NCI-H510A (cell line): ENCODE measurements at regions not wholly inside any gene's neighbourhood (a gene's known extent, or its start where the extent isn't known, plus 50 kb on each side); places are given as distances from the start of the nearest gene placed in this dataset.

Experiments
- DNase-seq: peaks from one replicate; lab custom pipeline; 2025; lab: John Stamatoyannopoulos, UW

DNA sequence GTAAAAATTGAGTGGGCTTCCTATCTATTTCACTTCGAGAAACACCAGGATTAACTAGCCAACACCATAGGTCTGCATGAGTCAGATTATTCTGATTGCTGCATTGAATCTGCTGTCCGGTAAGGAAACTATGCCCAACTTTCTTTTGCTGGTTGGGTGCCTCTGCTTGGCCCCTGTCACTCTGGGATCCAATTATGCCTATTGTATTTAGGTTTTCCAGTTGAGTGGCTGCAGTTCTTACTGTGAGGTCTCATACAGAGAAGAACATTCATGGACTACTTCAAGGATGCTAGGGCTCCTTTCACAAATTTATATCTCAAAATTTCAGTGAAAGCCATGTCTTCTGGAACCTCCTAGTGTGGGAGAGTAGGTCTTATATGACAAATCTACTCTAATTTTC is 215.1 kb upstream of the SORCS1 start:
- no peak for DNase-seq

DNA sequence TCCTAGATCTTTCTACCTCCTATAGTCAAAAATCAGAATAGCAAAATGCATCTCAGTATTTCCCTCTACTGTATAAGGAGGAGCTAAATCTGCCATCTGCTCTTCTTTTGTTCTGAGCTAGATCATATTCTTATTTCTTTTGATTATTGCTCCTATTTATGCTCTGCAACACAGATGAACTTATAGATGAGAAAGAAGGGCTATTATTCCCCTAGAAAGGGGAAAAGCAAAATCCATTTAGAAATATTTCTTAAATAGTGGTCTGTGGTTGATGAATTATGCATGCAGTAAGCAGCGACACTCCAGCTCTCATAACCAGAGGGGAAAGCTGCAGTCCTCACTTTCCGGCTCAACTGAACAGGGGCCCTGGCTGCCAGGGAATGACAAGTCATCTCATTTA is 207.3 kb upstream of the SORCS1 start:
- DNase-seq = no peak

DNA sequence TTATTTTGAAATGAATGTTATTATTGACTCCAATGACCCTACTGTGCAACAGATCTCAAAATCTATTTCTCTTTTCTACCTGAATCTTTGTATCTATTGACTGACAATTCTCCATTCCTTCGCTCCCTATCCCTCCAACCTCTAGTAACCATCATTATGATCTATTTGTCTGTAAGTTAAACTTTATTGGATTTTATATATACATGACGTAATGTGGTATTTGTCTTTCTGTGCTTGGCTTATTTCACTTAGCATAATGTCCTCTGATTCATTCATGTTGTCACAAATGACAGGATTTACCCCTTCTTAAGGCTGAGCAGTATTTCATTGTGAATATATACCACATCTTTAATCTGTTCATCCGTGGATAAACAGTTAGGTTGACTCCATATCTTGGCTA is 200.4 kb upstream of the SORCS1 start:
- DNase-seq = no peak

DNA sequence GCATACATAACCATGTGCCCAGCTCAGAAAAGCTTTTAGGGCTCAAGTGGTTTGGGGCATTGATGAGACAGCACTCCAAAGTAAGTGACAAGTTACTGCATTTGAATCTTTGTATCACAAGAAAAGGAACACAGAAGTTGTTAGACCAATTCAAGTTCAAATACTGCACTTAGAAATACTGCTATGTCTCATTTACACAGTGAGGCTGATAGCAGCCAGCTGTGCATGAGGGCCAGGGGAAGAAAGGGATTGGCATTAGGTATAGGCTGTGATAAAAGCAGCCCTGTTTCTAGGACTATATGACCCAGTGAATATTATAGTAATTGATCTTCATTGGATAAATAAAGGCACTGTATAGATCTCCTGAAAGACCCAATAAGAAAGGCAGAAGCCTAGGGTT is 197.8 kb upstream of the SORCS1 start:
- no peak for DNase-seq

DNA sequence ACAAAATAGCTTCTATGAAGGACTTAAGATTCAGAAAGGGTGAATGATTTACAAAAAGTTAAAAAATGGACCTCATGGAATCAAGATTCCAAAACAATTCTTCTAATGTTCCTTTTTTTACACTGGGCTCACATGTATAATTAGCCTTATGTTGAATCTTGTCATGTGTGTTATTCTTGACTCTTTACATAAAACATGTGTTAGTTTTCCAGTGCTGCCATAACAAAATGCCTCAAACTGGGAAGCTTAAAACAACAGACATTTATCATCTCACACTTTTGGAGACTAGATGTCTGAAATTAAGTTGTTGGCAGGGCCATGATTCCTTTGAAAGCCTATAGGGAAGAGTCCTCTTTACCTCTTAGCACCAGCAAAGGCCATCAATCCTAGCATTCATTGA is 192.5 kb upstream of the SORCS1 start:
- no peak for DNase-seq

DNA sequence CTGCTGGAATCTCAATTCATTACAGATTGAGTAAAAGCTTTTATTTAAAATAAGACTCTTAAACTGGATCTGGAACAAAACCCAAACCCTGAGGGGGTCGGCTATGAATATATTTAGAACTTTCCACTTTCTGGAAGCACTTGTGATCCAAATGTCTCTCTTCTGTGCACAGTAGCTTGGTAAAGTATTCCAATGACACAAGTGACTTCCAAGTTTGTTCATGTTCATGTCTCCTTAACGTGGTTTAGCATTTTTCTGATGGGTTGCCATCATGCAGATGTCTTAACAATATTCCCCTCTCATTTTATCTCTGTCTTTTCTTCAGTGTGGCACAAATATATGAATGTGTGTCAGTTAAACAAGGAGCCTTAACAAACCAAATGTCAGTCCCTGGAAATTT is 191.9 kb upstream of the SORCS1 start:
- no peak for DNase-seq

DNA sequence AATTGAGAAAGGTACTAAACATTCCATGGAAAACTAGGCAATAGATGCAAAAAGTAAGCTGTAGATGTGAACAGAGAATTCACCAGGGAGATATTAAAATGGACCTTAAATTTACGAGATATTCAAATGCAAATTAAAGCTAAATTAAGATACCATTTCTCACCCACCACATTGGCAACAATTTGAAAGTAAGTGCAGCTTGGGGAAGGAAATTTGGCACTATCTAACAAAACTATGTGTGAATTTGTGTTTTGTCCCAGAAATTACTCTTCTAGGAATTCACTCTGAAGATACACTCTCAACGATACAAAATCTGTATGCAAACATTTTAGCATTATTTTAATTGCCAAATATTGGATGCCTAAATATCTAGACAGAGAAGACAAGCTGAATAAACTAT is 178.2 kb upstream of the SORCS1 start:
- no peak for DNase-seq

DNA sequence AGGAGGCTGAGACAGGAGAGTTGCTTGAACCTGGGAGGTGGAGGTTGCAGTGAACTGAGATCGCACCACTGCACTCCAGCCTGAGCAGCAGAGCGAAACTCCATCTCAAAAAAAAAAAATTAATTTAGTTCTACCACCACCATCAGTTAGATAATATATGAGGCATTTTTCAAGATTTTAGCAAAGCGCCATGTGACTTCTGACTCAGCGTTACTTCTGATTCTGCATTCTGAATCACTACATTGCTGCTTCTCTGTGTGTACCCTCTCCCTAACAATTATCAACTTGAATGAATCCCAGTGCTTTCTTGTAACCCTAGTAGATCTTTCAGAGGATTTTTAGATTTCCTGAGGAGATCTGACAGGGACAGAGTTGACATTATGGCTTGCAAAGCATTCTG is 176.8 kb upstream of the SORCS1 start:
- no peak for DNase-seq

DNA sequence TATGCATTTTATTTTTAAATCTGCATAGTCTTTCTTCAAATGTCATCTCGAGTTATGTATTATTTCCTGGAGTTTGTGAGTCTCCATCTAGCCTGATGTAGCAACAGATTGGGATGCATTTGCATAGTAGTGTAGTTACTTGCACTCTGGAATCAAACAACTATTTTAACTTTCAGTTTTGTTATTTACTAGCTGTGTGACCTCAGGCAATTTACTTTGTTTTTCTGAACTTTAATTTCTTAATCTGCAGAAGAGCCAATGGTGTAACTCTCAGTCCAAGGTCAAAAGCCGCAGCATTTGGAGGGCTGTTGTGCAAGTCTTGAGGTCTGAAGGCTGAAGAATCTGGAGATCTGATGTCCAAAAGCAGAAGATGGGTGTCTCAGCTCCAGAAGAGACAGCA is 175.8 kb upstream of the SORCS1 start:
- DNase-seq = no peak

DNA sequence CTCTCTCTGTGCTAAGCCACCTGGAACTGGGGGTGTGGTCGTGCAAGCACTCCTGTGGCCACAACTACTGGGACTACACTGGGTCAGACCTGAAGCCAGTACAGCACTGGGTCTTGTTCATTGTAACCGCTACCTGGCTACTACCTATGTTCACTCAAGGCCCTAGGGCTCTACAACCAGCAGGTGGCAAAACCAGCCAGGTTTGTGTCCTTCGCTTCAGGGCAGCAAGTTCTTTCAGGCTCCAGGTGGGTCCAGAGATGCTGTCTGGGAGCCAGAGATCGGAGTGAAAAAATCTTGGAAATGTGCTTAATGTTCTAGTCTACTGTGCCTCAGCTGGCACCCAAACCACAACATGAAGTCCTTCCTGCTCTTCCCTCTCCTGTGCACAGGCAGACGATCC is 171.6 kb upstream of the SORCS1 start:
- DNase-seq = no peak

DNA sequence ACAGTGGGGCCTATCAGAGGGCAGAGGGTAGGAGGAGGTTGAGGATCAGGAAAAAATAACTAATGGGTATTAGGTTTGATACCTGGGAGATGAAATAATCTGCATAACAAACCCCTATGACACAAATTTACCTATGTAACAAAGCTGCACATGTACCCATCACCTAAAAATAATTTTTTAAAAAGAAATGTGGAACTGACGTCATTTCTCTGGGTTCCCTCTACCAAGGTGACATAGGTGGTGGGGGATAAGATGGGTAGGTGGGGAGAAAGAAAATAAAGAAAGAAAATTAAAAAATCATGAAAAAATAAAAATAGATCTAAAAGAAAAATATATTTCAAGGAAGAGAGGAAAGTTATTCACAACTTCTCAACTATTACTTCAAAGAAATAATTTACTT is 153.1 kb upstream of the SORCS1 start:
- no peak for DNase-seq

DNA sequence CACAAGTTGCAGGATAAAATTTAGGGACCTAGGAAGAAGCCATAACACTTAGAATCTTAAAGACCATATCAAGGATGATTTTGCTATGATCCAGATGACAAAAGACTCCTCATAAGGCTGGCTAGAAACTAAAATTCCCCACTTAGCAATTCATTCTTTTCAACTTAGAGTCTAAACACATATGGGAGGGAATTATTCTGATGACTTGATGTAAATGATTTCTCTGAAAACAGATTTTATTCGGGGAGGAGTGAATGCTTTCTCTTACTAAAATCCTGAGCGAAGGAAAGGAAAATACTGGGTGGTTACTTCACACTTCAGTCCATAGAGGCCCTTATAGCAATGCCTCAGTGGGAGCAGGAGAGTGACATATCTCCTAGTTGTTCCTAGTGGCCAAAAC is 138.7 kb upstream of the SORCS1 start:
- no peak for DNase-seq

DNA sequence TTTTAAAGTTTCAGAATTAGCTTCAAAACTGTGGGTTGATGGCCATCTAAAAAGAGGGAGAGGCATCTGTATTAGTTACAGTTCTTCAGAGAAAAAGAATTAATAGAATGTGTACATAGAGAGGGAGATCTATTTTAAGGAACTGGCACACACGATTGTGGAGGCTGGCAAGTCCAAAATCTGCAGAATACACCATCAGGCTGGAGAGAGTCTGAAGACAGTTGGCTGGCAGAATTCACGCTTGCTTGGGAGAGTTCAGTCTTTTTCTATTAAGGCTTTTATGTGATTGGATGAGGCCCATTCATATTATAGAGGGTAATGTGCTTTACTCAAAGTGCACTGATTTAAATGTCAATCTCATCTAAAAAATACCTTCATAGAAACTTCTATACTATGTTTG is 135.1 kb upstream of the SORCS1 start:
- DNase-seq = no peak

DNA sequence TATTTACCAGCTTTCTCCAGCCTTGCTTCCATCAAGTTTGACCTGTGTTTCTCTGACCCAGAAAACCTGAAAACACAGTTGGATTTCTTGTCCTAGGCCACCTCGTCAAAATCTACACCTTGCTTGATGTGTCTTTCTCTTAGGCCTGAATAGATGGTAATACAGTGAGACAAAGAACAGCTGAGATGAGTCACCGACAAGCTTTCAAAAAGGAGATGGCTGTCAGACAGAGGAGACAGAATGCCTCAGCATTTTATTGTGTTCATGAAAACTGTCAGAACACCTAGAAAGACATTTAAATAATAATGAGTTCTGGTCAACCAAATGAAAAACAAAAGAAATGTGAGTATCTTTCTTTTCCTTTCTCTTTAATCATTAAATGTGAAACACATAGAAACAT is 119.7 kb upstream of the SORCS1 start:
- no peak for DNase-seq

DNA sequence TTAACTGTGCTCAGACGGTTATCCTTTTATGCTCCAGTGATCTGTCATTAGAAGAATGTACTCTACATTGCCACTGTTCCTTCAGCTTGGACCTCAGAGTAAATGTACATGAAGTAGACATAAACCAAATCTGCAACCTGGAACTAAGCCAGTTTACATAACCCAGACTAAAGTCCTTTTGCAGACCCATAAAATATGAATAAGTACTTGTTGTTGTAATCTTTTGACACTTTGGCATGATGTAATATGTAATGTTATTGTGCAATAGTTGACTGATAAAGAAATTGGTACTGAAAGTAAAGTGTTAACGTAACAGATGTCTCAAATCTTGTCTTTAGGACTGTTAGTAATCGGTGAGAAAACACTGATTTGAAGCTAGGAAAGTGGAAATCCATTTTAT is 115.8 kb upstream of the SORCS1 start:
- DNase-seq = no peak

DNA sequence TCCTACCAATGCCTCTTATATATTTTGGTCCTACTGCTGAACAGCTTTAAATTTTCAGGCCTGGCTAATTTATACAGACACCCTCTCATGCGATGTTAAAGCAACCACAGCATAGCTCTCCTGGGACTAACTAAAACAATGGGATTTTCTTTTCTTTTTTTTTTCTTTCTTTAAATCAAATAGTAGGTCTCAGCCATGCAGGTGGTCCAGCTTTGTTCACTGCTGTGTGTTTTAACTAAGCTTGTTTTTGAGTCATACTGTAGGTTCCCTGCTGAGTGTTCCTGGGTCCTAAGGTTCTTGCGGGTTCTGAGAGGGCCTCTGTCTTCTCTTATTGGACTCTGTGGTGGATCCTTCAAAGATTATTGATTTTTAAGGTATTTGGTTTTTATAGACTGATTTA is 113.1 kb upstream of the SORCS1 start:
- DNase-seq = no peak

DNA sequence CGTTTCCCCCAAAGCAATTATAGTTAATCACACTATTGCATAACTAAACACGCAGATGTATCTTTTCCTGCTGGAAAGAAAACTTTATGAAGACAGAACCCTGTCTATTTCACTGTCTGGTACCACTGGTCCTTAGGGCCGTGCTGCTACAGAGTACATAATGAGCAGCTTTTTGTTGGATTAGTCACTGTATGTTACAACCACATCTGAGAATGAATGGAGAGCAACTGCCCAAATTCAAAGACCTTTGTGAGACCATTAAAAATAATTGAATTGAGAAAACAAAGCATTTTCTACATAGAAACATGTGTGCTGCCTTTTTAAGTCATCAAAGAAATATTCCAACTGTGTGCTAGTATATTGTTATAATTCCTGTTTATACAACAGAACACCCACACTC is 111.3 kb upstream of the SORCS1 start:
- no peak for DNase-seq

DNA sequence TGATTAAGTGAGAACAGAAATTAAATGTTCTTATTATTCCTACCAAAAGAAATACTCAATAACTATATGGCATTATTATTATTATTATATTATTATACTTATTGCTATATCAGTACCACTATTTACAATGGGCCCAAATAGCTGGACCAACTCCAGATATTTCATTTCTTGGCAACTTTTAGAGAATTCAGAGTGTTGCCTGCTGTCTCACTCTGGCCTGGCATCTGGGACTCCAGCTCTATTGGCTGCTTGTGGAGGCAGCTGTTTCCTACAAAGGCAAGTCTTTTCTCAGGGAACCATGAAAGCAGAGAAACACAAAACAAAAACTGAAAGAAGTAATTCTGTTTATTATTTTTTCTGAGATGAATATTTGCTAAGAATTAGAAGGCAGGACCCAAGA is 105.1 kb upstream of the SORCS1 start:
- DNase-seq = no peak

DNA sequence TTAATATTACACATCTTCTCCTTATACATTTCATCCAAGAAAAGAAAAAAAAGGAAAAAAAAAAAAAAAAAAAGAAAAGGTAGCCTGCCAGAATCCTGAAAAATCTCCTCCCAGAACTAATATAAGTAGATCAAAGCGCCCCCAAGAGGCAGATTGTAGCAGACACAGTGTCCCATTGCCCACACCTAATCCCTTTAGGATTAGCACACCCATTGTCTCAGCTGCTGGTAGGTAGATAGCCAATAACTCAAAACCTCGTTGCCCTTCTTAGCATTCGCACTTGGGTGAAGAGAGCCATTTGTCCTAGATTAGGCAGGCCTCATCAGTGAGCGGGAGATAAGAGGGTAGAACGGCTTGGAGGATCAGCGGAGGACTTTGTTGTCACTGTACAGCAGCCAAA is 100.2 kb upstream of the SORCS1 start:
- no peak for DNase-seq

DNA sequence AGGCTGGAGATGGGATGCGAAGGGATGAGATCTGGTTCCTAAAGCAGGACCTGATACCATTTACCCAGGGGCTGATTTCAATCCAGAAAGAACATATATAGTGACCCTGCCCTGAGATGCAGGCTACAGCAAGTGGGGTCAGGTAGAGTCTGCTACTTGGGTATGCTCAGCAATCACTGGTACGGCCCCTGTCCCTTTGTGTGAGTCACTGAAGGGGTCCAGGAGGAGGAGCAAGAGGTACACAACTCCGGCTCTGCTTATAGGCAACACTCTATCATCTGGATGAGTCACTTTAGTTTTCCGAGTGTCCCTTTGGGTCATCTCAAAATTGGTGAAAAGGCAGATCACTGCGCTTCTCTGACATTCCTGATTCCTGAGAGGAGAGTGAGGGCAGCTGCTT is 79.6 kb upstream of the SORCS1 start:
- DNase-seq = no peak

DNA sequence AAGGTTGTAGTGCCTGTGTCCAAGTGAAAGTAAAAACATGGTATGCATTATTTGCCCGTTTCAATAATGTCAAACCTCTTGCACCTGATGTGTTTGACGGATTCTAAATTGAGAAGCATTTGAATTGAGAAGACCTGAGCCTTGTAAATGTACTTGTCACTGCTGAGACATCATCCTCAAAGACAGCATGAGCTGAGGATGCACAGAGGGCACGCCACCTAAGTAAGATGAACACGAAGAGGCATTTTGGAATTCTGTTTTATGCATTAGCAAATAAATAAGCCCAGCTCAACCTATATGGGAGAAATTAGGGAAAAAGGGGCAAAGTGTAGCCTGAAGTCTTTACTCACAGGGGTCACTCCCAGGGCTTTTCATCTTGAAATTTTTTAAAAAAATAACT is 73.8 kb upstream of the SORCS1 start:
- no peak for DNase-seq

DNA sequence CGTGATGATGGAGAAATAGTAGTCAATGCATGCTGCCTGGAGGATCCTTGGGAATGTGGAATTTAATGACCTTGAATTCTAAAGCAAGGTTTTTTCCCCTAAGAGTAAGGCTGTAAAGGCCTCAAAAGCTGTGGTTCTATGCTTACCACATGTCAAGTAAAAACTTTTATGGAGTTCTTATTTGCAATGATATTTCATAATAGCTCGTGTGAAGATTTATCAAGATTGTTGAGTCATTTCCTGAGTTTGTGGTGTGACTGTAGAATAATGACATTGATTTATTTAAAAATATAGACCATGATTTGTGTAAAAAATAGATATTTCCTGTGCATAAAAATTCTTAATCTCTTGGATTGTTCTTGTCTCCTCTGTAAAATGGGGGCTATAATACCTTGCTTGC is 67.5 kb upstream of the SORCS1 start:
- no peak for DNase-seq

DNA sequence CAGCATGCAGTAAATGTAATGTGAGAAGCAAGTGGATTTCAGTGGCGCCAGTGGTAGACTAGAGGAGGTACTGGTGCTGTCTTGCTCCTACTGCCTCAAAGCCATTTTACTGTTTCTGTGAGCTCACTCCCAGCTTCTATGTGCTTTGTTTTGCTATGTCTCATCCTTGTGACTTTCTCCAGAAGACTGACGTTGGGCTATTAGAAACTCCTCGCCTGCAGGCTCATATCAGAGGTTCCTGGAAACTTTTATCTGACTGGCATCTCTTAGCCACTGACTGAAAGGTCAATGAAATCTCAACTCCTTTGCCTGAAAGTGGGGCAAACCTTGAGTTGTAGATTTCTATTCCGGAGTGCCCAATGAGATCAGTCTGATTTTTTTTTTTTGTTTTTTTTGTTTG is 66.4 kb upstream of the SORCS1 start:
- no peak for DNase-seq

DNA sequence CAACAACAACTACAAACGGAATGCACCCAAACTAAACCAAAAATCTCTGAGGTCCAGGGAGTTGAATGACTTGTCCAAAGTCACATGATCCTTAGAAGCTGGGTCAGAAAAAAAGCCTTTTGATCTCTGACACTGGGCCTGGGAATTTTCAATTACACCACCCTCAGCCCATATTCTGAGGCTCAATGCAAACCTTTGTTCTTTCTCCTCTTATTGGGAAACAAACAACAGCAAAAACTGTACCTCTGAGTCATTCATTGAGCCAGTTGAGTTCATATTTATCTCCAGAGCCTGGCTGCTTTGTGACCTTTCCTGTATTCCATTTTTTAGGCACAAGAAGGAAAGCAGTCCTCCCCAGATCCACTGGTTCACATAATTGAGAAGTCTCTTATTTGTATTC is 51.2 kb upstream of the SORCS1 start:
- DNase-seq = no peak
